ENCODE measurements at regions not wholly inside any gene's neighbourhood (a gene's known extent, or its start where the extent isn't known, plus 50 kb on each side); places are given as distances from the start of the nearest gene placed in this dataset.

- no peak for TF ChIP-seq CTCF (IDR thresholded peaks at IDR 0.05)
- no peak for TF ChIP-seq EP300 (IDR thresholded peaks at IDR 0.05; ENCODE audit: low read depth)
- no peak for TF ChIP-seq POLR2AphosphoS5 (IDR thresholded peaks at IDR 0.05)
Measured at GRCh38 chr9:105835721-105836120, 141.4 kb downstream of the TMEM38B start.
